ENCODE measurements at regions not wholly inside any gene's neighbourhood (a gene's known extent, or its start where the extent isn't known, plus 50 kb on each side); places are given as distances from the start of the nearest gene placed in this dataset.

GRCh38 chr20:19911810-19912382 is 105.3 kb upstream of the NAA20 start:
- Histone ChIP-seq H2AFZ (no peak overlapping the region), H3K4me2 (no peak overlapping the region), H3K27ac (ENCODE audit: low read depth) (no peak overlapping the region), H3K36me3 (ENCODE audit: insufficient read depth) (no peaks in the 10 kb centered on the region), H3K4me3 (no peak overlapping the region), H3K79me2 (replicated peaks; ENCODE audit: insufficient read depth) (no peaks in the 10 kb centered on the region), H3K27me3 (ENCODE audit: insufficient read depth) (no peaks in the 10 kb centered on the region), H3K9me2 (ENCODE audit: insufficient read depth) (no peaks in the 10 kb centered on the region), H4K20me1 (replicated peaks; ENCODE audit: insufficient read depth) (no peaks in the 10 kb centered on the region), H3F3A (replicated peaks; ENCODE audit: low read depth) (no peaks in the 10 kb centered on the region), H3K4me1 (ENCODE audit: insufficient read depth) (peaks cover 7% of the 10 kb centered on the region)
- no peaks in the 10 kb centered on the region for H3K9me3 Mint-ChIP-seq
- H3K27ac Mint-ChIP-seq, result no peak overlapping the region
- no peak for DNase-seq (ENCODE audit: low spot score)
- H3K4me1 Mint-ChIP-seq, result peaks cover 13% of the 10 kb centered on the region; the same call in 2 of the 3 replicates
- H3K36me3 Mint-ChIP-seq (ENCODE audit: low read depth), result no peaks in the 10 kb centered on the region
- TF ChIP-seq CTCF (conservative IDR thresholded peaks at IDR 0.05; ENCODE audit: low read depth in 2 of 2), result no peak
- no peak for TF ChIP-seq CREB1 (CRISPR knock-in tag; IDR thresholded peaks at IDR 0.05; ENCODE audit: low read depth)
- TF ChIP-seq NANOG (IDR thresholded peaks at IDR 0.05; ENCODE audit: borderline replicate concordance), result no peak
- no peak for TF ChIP-seq EZH2 (IDR thresholded peaks at IDR 0.05; ENCODE audit: low read depth, unreplicated experiment)
- no peak for TF ChIP-seq REST (IDR thresholded peaks at IDR 0.05; ENCODE audit: unreplicated experiment)
- H3K4me3 Mint-ChIP-seq, result no peak overlapping the region
- ATAC-seq, result no peak
- peaks cover 5% of the 10 kb centered on the region for H3K27me3 Mint-ChIP-seq (ENCODE audit: insufficient read depth, low read depth, poor library complexity)

- peaks cover 13% of the 10 kb centered on the region; the same call in 2 of the 3 replicates for H3K4me1 Mint-ChIP-seq
- no peaks in the 10 kb centered on the region for H4K20me1 ChIP-seq (replicated peaks; ENCODE audit: insufficient read depth)
- DNase-seq (ENCODE audit: low spot score) (no peak), ATAC-seq (no peak)
- no peak overlapping the region for H3K4me3 Mint-ChIP-seq
- H3K36me3 Mint-ChIP-seq (ENCODE audit: low read depth), result no peaks in the 10 kb centered on the region
- no peak overlapping the region for H3K27ac ChIP-seq (ENCODE audit: low read depth)
- no peaks in the 10 kb centered on the region for H3K36me3 ChIP-seq (ENCODE audit: insufficient read depth)
- no peak overlapping the region for H3K4me2 ChIP-seq
- H3K79me2 ChIP-seq (replicated peaks; ENCODE audit: insufficient read depth), result no peaks in the 10 kb centered on the region
- no peak overlapping the region for H2AFZ ChIP-seq
- H3K9me2 ChIP-seq (ENCODE audit: insufficient read depth), result no peaks in the 10 kb centered on the region
- H3F3A ChIP-seq (replicated peaks; ENCODE audit: low read depth), result no peaks in the 10 kb centered on the region
- H3K9me3 Mint-ChIP-seq, result no peaks in the 10 kb centered on the region
- H3K27me3 Mint-ChIP-seq (ENCODE audit: insufficient read depth, low read depth, poor library complexity), result peaks cover 5% of the 10 kb centered on the region
- no peaks in the 10 kb centered on the region for H3K27me3 ChIP-seq (ENCODE audit: insufficient read depth)
- H3K27ac Mint-ChIP-seq, result no peak overlapping the region
- H3K4me1 ChIP-seq (ENCODE audit: insufficient read depth), result peaks cover 7% of the 10 kb centered on the region
- H3K4me3 ChIP-seq, result no peak overlapping the region
- TF ChIP-seq ZNF462 (CRISPR knock-in tag; IDR thresholded peaks at IDR 0.05) (no peak), ZNF114 (CRISPR knock-in tag; IDR thresholded peaks at IDR 0.05) (no peak), EZH2phosphoT487 (IDR thresholded peaks at IDR 0.05; ENCODE audit: unreplicated experiment) (no peak), POLR2AphosphoS5 (IDR thresholded peaks at IDR 0.05; ENCODE audit: low read depth) (no peak)
These were observed 103.8 kb upstream of the NAA20 start for GRCh38 chr20:19913349-19913748.

All from GM23338 (cell line).